22Rv1 (cell line): ENCODE measurements at regions not wholly inside any gene's neighbourhood (a gene's known extent, or its start where the extent isn't known, plus 50 kb on each side); places are given as distances from the start of the nearest gene placed in this dataset.

Source experiments
- CTCF ChIP-seq: fragments of 450-650 bp; IDR thresholded peaks from 2 replicates; pipeline ENCODE4 v1.5.1; 2017; ENCODE audit warnings: mild to moderate bottlenecking
- ZFX ChIP-seq: fragments of 450-650 bp; IDR thresholded peaks from 2 replicates; pipeline ENCODE4 v1.6.1; 2017; ENCODE audit warnings: antibody characterized with exemption, borderline replicate concordance

- TF ChIP-seq CTCF (no peak), ZFX (no peak)
These were observed 202.6 kb upstream of the BCOR start for GRCh38 chrX:40300286-40300890.
